Gastrocnemius medialis (tissue), 4 donors: ENCODE measurements at regions not wholly inside any gene's neighbourhood (a gene's known extent, or its start where the extent isn't known, plus 50 kb on each side); places are given as distances from the start of the nearest gene placed in this dataset.

Source experiments
- ATAC-seq, 2 donors: fragments of 150-250 bp; one replicate each; pipeline ENCODE4 v1.9.1; 2016
- DNase-seq, 2 donors: peaks; one replicate each; pipeline ENCODE4 v3.0.0-alpha.2; 2019
- H3K27ac ChIP-seq, 4 donors: fragments of 200-600 bp; sonication (generic); 1 replicate in 1 of 4; 2 replicates in 3 of 4; pipeline ENCODE4 v1.5.1; 2016 to 2018; ENCODE audit warnings: mild to moderate bottlenecking in 2 of 4, moderate library complexity in 1 of 4
- H3K27me3 ChIP-seq, 3 donors: fragments of 200-600 bp; sonication (generic) in 2 of 3; 1 replicate in 1 of 3; 2 replicates in 2 of 3; pipeline versions ENCODE4 v1.5.1 to v1.6.0; 2016 to 2019; ENCODE audit warnings: mild to moderate bottlenecking in 1 of 3, moderate library complexity in 1 of 3
- H3K36me3 ChIP-seq, 2 donors: fragments of 200-600 bp; sonication (generic) in 1 of 2; one replicate each; pipeline ENCODE4 v1.5.1; 2017 to 2018
- H3K4me1 ChIP-seq, 2 donors: fragments of 200-600 bp; sonication (generic) in 1 of 2; one replicate each; pipeline ENCODE4 v1.5.1; 2016 to 2017; ENCODE audit warnings: mild to moderate bottlenecking in 2 of 2
- H3K4me3 ChIP-seq, 4 donors: fragments of 200-600 bp; sonication (generic) in 3 of 4; 1 replicate in 1 of 4; 2 replicates in 3 of 4; pipeline ENCODE4 v1.5.1; 2016 to 2019; ENCODE audit warnings: mild to moderate bottlenecking in 2 of 4
- H3K9me3 ChIP-seq, 3 donors: fragments of 200-600 bp; sonication (generic) in 2 of 3; 1 replicate in 1 of 3; 2 replicates in 2 of 3; pipeline ENCODE4 v1.5.1; 2016 to 2019
- POLR2A ChIP-seq, 2 donors: fragments of 450-650 bp; IDR thresholded peaks; one replicate each; pipeline ENCODE4 v1.6.1; 2017; ENCODE audit warnings: antibody characterized with exemption in 2 of 2, mild to moderate bottlenecking in 2 of 2, moderate library complexity in 2 of 2
- in situ Hi-C, 4 donors: fragments of 200-750 bp; cut with MboI; loops; one replicate each; pipeline versions ENCODE4 v1.15.0 to v1.8.0; 2017; ENCODE audit warnings: low sequenced_read_pairs in 4 of 4
- intact Hi-C: fragments of 100-400 bp; cut with DNase I; formaldehyde crosslinking; loops from one replicate; pipeline ENCODE4 v1.15.1; 2023; ENCODE audit warnings: low total_unique reads
- TF ChIP-seq, protein P1 (sequence below), 5 experiments: fragments of 450-650 bp in 3 of 5; fragments of 200-600 bp in 2 of 5; sonication (generic) in 2 of 5; IDR thresholded peaks in 4 of 5; conservative IDR thresholded peaks in 1 of 5; 1 replicate in 4 of 5; 2 replicates in 1 of 5; pipeline ENCODE4 v1.5.1; 2016 to 2019; ENCODE audit warnings: antibody characterized with exemption in 5 of 5, mild to moderate bottlenecking in 3 of 5, moderate library complexity in 3 of 5

GRCh38 chr12:58044966-58045365 is 103.6 kb downstream of the ATP23 start:
- Histone ChIP-seq H3K4me1 (no peaks in the 10 kb centered on the region), H3K27ac (no peak overlapping the region), H3K27me3 (no peaks in the 10 kb centered on the region), H3K4me3 (no peak overlapping the region), H3K9me3 (peaks cover 0 to 2% (median 1%) of the 10 kb centered on the region in 3 donors), H3K36me3 (no peaks in the 10 kb centered on the region)
- ATAC-seq: no peak
- in situ Hi-C loops (no loop called here), intact Hi-C loops (no loop called here)
- no peak for DNase-seq
- no peak for TF ChIP-seq POLR2A (IDR thresholded peaks at IDR 0.05)
- TF ChIP-seq, protein P1, sequence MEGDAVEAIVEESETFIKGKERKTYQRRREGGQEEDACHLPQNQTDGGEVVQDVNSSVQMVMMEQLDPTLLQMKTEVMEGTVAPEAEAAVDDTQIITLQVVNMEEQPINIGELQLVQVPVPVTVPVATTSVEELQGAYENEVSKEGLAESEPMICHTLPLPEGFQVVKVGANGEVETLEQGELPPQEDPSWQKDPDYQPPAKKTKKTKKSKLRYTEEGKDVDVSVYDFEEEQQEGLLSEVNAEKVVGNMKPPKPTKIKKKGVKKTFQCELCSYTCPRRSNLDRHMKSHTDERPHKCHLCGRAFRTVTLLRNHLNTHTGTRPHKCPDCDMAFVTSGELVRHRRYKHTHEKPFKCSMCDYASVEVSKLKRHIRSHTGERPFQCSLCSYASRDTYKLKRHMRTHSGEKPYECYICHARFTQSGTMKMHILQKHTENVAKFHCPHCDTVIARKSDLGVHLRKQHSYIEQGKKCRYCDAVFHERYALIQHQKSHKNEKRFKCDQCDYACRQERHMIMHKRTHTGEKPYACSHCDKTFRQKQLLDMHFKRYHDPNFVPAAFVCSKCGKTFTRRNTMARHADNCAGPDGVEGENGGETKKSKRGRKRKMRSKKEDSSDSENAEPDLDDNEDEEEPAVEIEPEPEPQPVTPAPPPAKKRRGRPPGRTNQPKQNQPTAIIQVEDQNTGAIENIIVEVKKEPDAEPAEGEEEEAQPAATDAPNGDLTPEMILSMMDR (IDR thresholded peaks at IDR 0.05 in 4 of 5, conservative IDR thresholded peaks at IDR 0.05 in 1 of 5): no peak

DNA sequence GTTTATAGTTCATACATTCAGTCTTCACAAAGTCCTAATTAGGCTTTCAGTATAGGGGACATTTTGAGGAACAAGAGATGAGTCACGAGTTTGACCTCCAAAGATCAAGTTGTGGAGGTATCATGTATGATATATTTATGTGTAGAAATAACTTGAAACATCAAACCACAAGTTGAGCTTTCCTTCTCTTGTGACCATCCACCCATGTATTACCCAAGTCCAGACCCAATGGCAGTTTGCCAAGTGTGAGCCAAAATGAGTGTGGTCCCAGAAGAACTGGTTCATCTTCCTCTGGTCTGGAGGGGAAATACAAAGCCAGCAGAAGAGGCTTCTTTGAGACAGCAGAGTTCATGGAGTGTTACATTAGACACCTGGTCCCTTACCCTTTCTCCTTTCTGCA is 104.9 kb downstream of the ATP23 start:
- in situ Hi-C loops (no loop called here), intact Hi-C loops (no loop called here)
- no peak for DNase-seq
- TF ChIP-seq, protein P1 (IDR thresholded peaks at IDR 0.05 in 4 of 5, conservative IDR thresholded peaks at IDR 0.05 in 1 of 5): no peak
- TF ChIP-seq POLR2A (IDR thresholded peaks at IDR 0.05): no peak
- H3K27ac ChIP-seq: no peak overlapping the region
- H3K27me3 ChIP-seq: no peaks in the 10 kb centered on the region
- H3K36me3 ChIP-seq: no peaks in the 10 kb centered on the region
- no peak overlapping the region for H3K4me3 ChIP-seq
- H3K9me3 ChIP-seq: peaks cover 0 to 5% (median 2%) of the 10 kb centered on the region in 3 donors
- no peak for ATAC-seq
- H3K4me1 ChIP-seq: no peaks in the 10 kb centered on the region

DNA sequence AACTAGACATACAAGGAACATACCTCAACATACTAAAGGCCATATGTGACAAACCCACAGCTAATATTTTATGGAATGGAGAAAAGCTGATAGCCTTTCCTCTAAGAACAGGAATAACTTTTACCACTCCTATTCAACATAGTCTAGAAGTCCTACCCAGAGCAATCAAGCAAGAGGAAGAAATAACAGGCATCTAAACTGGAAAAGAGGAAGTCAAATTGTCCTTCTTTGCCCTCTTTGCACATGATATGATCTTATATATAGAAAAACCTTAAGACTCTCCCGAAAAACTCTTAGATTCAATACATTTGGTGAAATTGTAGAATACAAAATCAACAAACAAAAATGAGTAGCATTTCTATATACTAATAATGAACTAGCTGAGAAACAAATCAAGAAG is 110.0 kb downstream of the ATP23 start:
- H3K27me3 ChIP-seq: no peaks in the 10 kb centered on the region
- H3K4me1 ChIP-seq: no peaks in the 10 kb centered on the region
- intact Hi-C loops: no loop called here
- TF ChIP-seq POLR2A (IDR thresholded peaks at IDR 0.05): no peak
- TF ChIP-seq, protein P1 (IDR thresholded peaks at IDR 0.05 in 4 of 5, conservative IDR thresholded peaks at IDR 0.05 in 1 of 5): no peak
- ATAC-seq: no peak
- H3K27ac ChIP-seq: no peak overlapping the region
- H3K9me3 ChIP-seq: peaks cover 0 to 5% (median 0%) of the 10 kb centered on the region in 3 donors
- no peaks in the 10 kb centered on the region for H3K36me3 ChIP-seq
- H3K4me3 ChIP-seq: no peak overlapping the region
- in situ Hi-C loops: no loop called here
- no peak for DNase-seq

- no peaks in the 10 kb centered on the region for H3K9me3 ChIP-seq
- intact Hi-C loops: no loop called here
- H3K4me3 ChIP-seq: no peak overlapping the region
- ATAC-seq (no peak), DNase-seq (no peak)
- TF ChIP-seq POLR2A (IDR thresholded peaks at IDR 0.05): no peak
- TF ChIP-seq, protein P1 (IDR thresholded peaks at IDR 0.05 in 4 of 5, conservative IDR thresholded peaks at IDR 0.05 in 1 of 5): no peak
- H3K27me3 ChIP-seq: no peaks in the 10 kb centered on the region
- H3K4me1 ChIP-seq: peaks cover 0 to under 1% of the 10 kb centered on the region in 2 donors
- H3K27ac ChIP-seq: no peak overlapping the region
- H3K36me3 ChIP-seq: no peaks in the 10 kb centered on the region
- in situ Hi-C loops: no loop called here
These were observed 123.3 kb downstream of the ATP23 start for GRCh38 chr12:58064666-58065065.

GRCh38 chr12:58066296-58066695 is 124.9 kb downstream of the ATP23 start:
- H3K4me1 ChIP-seq: peaks cover 7 to 8% of the 10 kb centered on the region in 2 donors
- H3K27me3 ChIP-seq: no peaks in the 10 kb centered on the region
- H3K36me3 ChIP-seq: no peaks in the 10 kb centered on the region
- intact Hi-C loops: no loop called here
- in situ Hi-C loops: no loop called here
- TF ChIP-seq, protein P1 (IDR thresholded peaks at IDR 0.05 in 4 of 5, conservative IDR thresholded peaks at IDR 0.05 in 1 of 5): no peak
- TF ChIP-seq POLR2A (IDR thresholded peaks at IDR 0.05): no peak
- no peaks in the 10 kb centered on the region for H3K9me3 ChIP-seq
- no peak overlapping the region for H3K27ac ChIP-seq
- H3K4me3 ChIP-seq: no peak overlapping the region
- ATAC-seq (no peak), DNase-seq (no peak)
